Breast epithelium (tissue), 3 donors: ENCODE measurements at regions not wholly inside any gene's neighbourhood (a gene's known extent, or its start where the extent isn't known, plus 50 kb on each side); places are given as distances from the start of the nearest gene placed in this dataset.

Experiments
- CTCF ChIP-seq, 3 donors: fragments of 450-650 bp; IDR thresholded peaks; one replicate each; pipeline ENCODE4 v1.5.1; 2016 to 2017; ENCODE audit warnings: antibody characterized with exemption in 3 of 3, mild to moderate bottlenecking in 3 of 3, moderate library complexity in 3 of 3
- POLR2A ChIP-seq: fragments of 450-650 bp; IDR thresholded peaks from one replicate; pipeline ENCODE4 v1.6.1; 2016; ENCODE audit warnings: antibody characterized with exemption, mild to moderate bottlenecking, moderate library complexity

- TF ChIP-seq POLR2A (no peak), CTCF (IDR thresholded peaks at IDR 0.05) (no peak)
Measured at GRCh38 chr6:37551867-37552266, 52.2 kb upstream of the CCDC167 start.
